ENCODE measurements at regions not wholly inside any gene's neighbourhood (a gene's known extent, or its start where the extent isn't known, plus 50 kb on each side); places are given as distances from the start of the nearest gene placed in this dataset.

GRCh38 chr7:123296965-123297364, 97.2 kb upstream of the SLC13A1 start:
- TF ChIP-seq CTCF (IDR thresholded peaks at IDR 0.05) (no peak), POLR2A (IDR thresholded peaks at IDR 0.05) (no peak)
